ENCODE measurements at regions not wholly inside any gene's neighbourhood (a gene's known extent, or its start where the extent isn't known, plus 50 kb on each side); places are given as distances from the start of the nearest gene placed in this dataset.

DNA sequence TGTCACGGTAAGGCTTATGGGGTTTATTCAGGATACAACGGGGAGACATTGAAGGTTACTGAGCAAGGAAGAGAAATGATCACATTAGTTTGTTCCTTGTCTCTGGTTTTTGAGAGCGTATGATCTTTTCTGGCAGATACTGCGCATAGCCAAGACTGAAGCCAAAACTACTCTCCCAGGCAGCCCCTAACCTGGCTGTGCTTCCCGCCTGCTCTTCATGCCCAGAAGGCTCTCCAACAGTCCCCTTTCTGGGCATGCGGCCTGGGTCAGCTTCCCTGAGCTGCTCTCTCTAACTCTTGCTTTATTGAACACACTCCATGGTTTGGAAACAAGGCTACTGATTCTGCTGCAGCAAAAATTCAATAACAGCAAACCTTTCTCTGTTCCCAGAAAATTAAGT is 306.6 kb downstream of the BUD13 start:
- Mint-ChIP-seq H3K9me3 (no peaks in the 10 kb centered on the region), H3K27me3 (ENCODE audit: low read depth in 2 of 2) (peaks cover 13 to 21% of the 10 kb centered on the region in 2 donors), H3K4me3 (no peak overlapping the region), H3K27ac (no peak overlapping the region), H3K4me1 (no peaks in the 10 kb centered on the region), H3K36me3 (no peaks in the 10 kb centered on the region)
- DNase-seq (no peak), ATAC-seq (no peak)
- Histone ChIP-seq H3K27me3 (ENCODE audit: control insufficient read depth, insufficient read depth, low read length) (no peaks in the 10 kb centered on the region), H3K4me1 (ENCODE audit: control insufficient read depth, insufficient read depth, low read length) (no peaks in the 10 kb centered on the region), H3K4me3 (ENCODE audit: low read length) (no peak overlapping the region), H3K36me3 (ENCODE audit: control insufficient read depth, insufficient read depth, low read length) (no peaks in the 10 kb centered on the region), H3K27ac (ENCODE audit: low read length) (no peak overlapping the region), H3K9me3 (ENCODE audit: control insufficient read depth, insufficient read depth, low read length) (no peaks in the 10 kb centered on the region)
- 94% methylated on average over 6 of the region's 6 CpGs for WGBS (ENCODE audit: insufficient coverage)
- intact Hi-C loops (cut with micrococcal nuclease): no loop called here
- TF ChIP-seq, protein P1, sequence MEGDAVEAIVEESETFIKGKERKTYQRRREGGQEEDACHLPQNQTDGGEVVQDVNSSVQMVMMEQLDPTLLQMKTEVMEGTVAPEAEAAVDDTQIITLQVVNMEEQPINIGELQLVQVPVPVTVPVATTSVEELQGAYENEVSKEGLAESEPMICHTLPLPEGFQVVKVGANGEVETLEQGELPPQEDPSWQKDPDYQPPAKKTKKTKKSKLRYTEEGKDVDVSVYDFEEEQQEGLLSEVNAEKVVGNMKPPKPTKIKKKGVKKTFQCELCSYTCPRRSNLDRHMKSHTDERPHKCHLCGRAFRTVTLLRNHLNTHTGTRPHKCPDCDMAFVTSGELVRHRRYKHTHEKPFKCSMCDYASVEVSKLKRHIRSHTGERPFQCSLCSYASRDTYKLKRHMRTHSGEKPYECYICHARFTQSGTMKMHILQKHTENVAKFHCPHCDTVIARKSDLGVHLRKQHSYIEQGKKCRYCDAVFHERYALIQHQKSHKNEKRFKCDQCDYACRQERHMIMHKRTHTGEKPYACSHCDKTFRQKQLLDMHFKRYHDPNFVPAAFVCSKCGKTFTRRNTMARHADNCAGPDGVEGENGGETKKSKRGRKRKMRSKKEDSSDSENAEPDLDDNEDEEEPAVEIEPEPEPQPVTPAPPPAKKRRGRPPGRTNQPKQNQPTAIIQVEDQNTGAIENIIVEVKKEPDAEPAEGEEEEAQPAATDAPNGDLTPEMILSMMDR (IDR thresholded peaks at IDR 0.05): no peak

DNA sequence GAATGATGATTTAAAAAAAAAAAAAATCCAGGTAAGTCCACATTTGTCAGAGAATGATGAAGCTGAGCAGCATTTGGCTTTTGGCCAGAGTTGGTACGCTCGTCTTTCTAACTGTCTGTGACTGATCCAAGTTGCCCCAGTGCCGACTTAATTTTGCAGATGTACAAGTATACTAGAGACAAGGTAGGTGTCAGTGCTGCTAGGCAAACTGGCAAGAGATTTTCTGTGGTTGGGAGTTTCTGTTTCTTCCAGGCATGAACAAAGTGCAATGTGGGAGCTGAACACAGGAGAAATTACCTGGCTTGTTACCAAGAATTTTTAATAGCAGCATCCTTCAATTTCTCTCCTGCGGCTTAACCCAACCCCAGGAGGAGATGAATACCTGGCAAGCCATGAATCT is 307.7 kb downstream of the BUD13 start:
- DNase-seq: no peak
- H3K27me3 ChIP-seq (ENCODE audit: control insufficient read depth, insufficient read depth, low read length): no peaks in the 10 kb centered on the region
- Mint-ChIP-seq H3K27me3 (ENCODE audit: low read depth in 2 of 2) (peaks cover 9 to 23% of the 10 kb centered on the region in 2 donors), H3K4me3 (no peak overlapping the region), H3K36me3 (no peaks in the 10 kb centered on the region), H3K4me1 (no peaks in the 10 kb centered on the region), H3K9me3 (no peaks in the 10 kb centered on the region), H3K27ac (no peak overlapping the region)
- 89% methylated on average over 4 of the region's 4 CpGs for WGBS (ENCODE audit: insufficient coverage)
- H3K4me1 ChIP-seq (ENCODE audit: control insufficient read depth, insufficient read depth, low read length): no peaks in the 10 kb centered on the region
- H3K4me3 ChIP-seq (ENCODE audit: low read length): no peak overlapping the region
- TF ChIP-seq, protein P1 (IDR thresholded peaks at IDR 0.05): no peak
- H3K36me3 ChIP-seq (ENCODE audit: control insufficient read depth, insufficient read depth, low read length): no peaks in the 10 kb centered on the region
- H3K9me3 ChIP-seq (ENCODE audit: control insufficient read depth, insufficient read depth, low read length): no peaks in the 10 kb centered on the region
- no peak for ATAC-seq
- intact Hi-C loops (cut with micrococcal nuclease): no loop called here
- no peak overlapping the region for H3K27ac ChIP-seq (ENCODE audit: low read length)

DNA sequence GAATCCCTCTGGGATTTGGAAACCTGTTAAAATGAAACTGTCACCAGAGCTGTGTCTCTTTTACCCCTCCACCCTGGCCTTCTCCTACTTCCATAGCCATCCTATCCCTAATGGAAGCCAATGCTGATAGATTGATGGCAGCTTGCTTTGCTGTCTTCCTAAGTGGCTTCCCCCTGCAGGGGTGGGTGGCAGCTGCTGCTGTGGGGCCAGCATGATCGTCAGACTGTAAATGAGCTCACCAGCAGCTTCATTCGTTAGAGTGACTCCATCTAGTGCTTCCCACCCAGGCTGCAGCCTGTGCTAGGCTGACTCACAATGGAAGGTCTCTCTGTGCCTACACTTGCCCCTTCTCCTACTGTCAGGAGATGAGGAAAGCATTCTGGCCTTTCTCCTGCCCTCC is 311.0 kb downstream of the BUD13 start:
- Mint-ChIP-seq H3K9me3 (no peaks in the 10 kb centered on the region), H3K36me3 (no peaks in the 10 kb centered on the region), H3K27ac (no peak overlapping the region), H3K4me1 (no peaks in the 10 kb centered on the region), H3K4me3 (no peak overlapping the region), H3K27me3 (ENCODE audit: low read depth in 2 of 2) (peaks cover 15 to 35% of the 10 kb centered on the region in 2 donors)
- Histone ChIP-seq H3K4me3 (ENCODE audit: low read length) (no peak overlapping the region), H3K27me3 (ENCODE audit: control insufficient read depth, insufficient read depth, low read length) (no peaks in the 10 kb centered on the region), H3K9me3 (ENCODE audit: control insufficient read depth, insufficient read depth, low read length) (no peaks in the 10 kb centered on the region), H3K4me1 (ENCODE audit: control insufficient read depth, insufficient read depth, low read length) (no peaks in the 10 kb centered on the region), H3K27ac (ENCODE audit: low read length) (no peak overlapping the region), H3K36me3 (ENCODE audit: control insufficient read depth, insufficient read depth, low read length) (no peaks in the 10 kb centered on the region)
- TF ChIP-seq, protein P1 (IDR thresholded peaks at IDR 0.05): no peak
- WGBS (ENCODE audit: insufficient coverage): 36% methylated on average over 2 of the region's 2 CpGs
- intact Hi-C loops (cut with micrococcal nuclease): no loop called here
- DNase-seq: no peak
- ATAC-seq: no peak

DNA sequence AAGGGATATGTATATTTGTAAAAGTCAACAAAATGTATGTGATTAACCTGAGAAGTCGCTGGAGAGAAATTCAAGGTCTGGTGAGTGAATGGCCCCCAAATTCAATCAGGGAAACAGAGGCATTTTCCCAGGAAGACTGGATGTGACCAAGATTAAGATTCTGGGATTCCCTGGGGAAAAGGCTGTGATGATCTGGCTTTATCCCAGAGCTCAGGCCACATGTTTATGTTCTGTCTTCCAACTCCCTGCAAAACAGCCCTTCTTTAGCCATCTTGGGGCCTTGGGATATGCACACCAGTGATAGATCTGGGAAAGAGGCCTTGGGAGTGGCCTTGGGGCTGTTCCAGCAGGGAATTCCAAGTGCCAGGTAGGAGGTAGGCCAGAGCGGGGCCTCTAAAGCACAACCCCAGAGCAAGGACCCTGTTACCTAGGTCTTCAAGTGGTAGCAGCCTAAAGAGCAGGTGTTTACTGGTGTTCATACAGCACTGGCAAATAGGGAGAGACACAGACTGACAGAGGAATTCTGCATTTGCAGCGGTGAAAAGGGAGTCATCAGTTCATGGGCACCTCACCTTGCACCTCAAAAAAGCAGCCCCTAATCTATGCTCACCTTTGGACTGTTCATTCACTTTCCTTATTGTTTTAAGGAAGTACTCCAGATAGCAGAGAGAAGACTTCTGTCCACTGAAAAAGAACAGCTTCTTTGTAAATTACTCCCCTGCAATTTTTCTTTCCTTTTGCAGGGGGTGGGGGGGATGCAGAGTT is 312.4 kb downstream of the BUD13 start:
- ATAC-seq: no peak

More for the DNA sequence above, 312.4 kb downstream of the BUD13 start:
- DNase-seq: no peak
- Histone ChIP-seq H3K9me3 (ENCODE audit: control insufficient read depth, insufficient read depth, low read length) (no peaks in the 10 kb centered on the region), H3K27ac (ENCODE audit: low read length) (no peak overlapping the region), H3K27me3 (ENCODE audit: control insufficient read depth, insufficient read depth, low read length) (no peaks in the 10 kb centered on the region), H3K4me3 (ENCODE audit: low read length) (no peak overlapping the region), H3K4me1 (ENCODE audit: control insufficient read depth, insufficient read depth, low read length) (no peaks in the 10 kb centered on the region), H3K36me3 (ENCODE audit: control insufficient read depth, insufficient read depth, low read length) (no peaks in the 10 kb centered on the region)
- Mint-ChIP-seq H3K4me3 (no peak overlapping the region), H3K27me3 (ENCODE audit: low read depth in 2 of 2) (peaks cover 13 to 37% of the 10 kb centered on the region in 2 donors), H3K36me3 (no peaks in the 10 kb centered on the region), H3K4me1 (no peaks in the 10 kb centered on the region), H3K27ac (no peak overlapping the region), H3K9me3 (no peaks in the 10 kb centered on the region)
- TF ChIP-seq, protein P1 (IDR thresholded peaks at IDR 0.05): no peak
- 78% methylated on average over 3 of the region's 3 CpGs for WGBS (ENCODE audit: insufficient coverage)
- intact Hi-C loops (cut with micrococcal nuclease): no loop called here
